H9 (cell line): ENCODE measurements at regions not wholly inside any gene's neighbourhood (a gene's known extent, or its start where the extent isn't known, plus 50 kb on each side); places are given as distances from the start of the nearest gene placed in this dataset.

ENCODE experiments used
- DNase-seq: peaks from one replicate; pipeline ENCODE4 v3.0.0-alpha.2; 2017
- H2AFZ ChIP-seq: one replicate; pipeline ENCODE4 v1.6.1; 2013; ENCODE audit warnings: mild to moderate bottlenecking, low read length, control low read depth, moderate library complexity
- H2AK5ac ChIP-seq: 2 replicates; pipeline ENCODE4 v1.6.1; 2013; ENCODE audit warnings: low read length, control low read depth, mixed read lengths; ENCODE audit not compliant: insufficient read length
- H2BK120ac ChIP-seq: one replicate; pipeline ENCODE4 v1.6.1; 2013; ENCODE audit warnings: low read depth, mild to moderate bottlenecking, low read length, control low read depth, inconsistent platforms; ENCODE audit not compliant: poor library complexity, severe bottlenecking
- H2BK12ac ChIP-seq: 2 replicates; pipeline ENCODE4 v1.6.1; 2013; ENCODE audit warnings: low read length, control low read depth, mixed read lengths, low read depth; ENCODE audit not compliant: insufficient read length
- H2BK15ac ChIP-seq: 2 replicates; pipeline ENCODE4 v1.6.1; 2013; ENCODE audit warnings: low read depth, low read length, control low read depth
- H2BK20ac ChIP-seq: one replicate; pipeline ENCODE4 v1.6.1; 2013; ENCODE audit warnings: low read depth, mild to moderate bottlenecking, low read length, control low read depth, inconsistent platforms; ENCODE audit not compliant: poor library complexity, severe bottlenecking
- H2BK5ac ChIP-seq: 2 replicates; pipeline ENCODE4 v1.6.1; 2013; ENCODE audit warnings: low read length, control low read depth, mixed read lengths; ENCODE audit not compliant: insufficient read length
- H3K14ac ChIP-seq: 2 replicates; pipeline ENCODE4 v1.6.1; 2013; ENCODE audit warnings: low read length, control low read depth; ENCODE audit not compliant: insufficient read depth
- H3K18ac ChIP-seq: 2 replicates; pipeline ENCODE4 v1.6.1; 2013; ENCODE audit warnings: low read depth, mild to moderate bottlenecking, mixed read lengths, low read length, control low read depth; ENCODE audit not compliant: insufficient read length
- H3K23ac ChIP-seq: 2 replicates; pipeline ENCODE4 v1.6.1; 2013; ENCODE audit warnings: low read length, control low read depth, mixed read lengths, low read depth; ENCODE audit not compliant: insufficient read length
- H3K23me2 ChIP-seq: 2 replicates; pipeline ENCODE4 v1.6.1; 2013; ENCODE audit warnings: low read depth, mild to moderate bottlenecking, mixed read lengths, low read length, control low read depth; ENCODE audit not compliant: insufficient read length, poor library complexity, severe bottlenecking
- H3K27ac ChIP-seq: 2 replicates; pipeline ENCODE4 v1.5.1; 2013; ENCODE audit warnings: low read length, control low read depth, mixed read lengths, low read depth; ENCODE audit not compliant: insufficient read length
- H3K27me3 ChIP-seq: 2 replicates; pipeline ENCODE4 v1.6.1; 2013; ENCODE audit warnings: low read length, control low read depth, inconsistent platforms; ENCODE audit not compliant: insufficient read depth
- H3K4ac ChIP-seq: 2 replicates; pipeline ENCODE4 v1.6.1; 2013; ENCODE audit warnings: low read depth, mild to moderate bottlenecking, control low read depth, inconsistent platforms, low read length, moderate library complexity
- H3K4me1 ChIP-seq: 2 replicates; pipeline ENCODE4 v1.6.1; 2013; ENCODE audit warnings: low read length, control low read depth, inconsistent platforms; ENCODE audit not compliant: insufficient read depth
- H3K4me2 ChIP-seq: 2 replicates; pipeline ENCODE4 v1.6.1; 2013; ENCODE audit warnings: low read length, control low read depth, mixed read lengths; ENCODE audit not compliant: insufficient read length, insufficient read depth
- H3K56ac ChIP-seq: 2 replicates; pipeline ENCODE4 v1.6.1; 2013; ENCODE audit warnings: low read depth, mild to moderate bottlenecking, mixed read lengths, low read length, control low read depth; ENCODE audit not compliant: insufficient read length
- H3K79me1 ChIP-seq: 2 replicates; pipeline ENCODE4 v1.6.1; 2013; ENCODE audit warnings: low read depth, mild to moderate bottlenecking, moderate library complexity, low read length, control low read depth, inconsistent platforms; ENCODE audit not compliant: insufficient read depth, poor library complexity, severe bottlenecking
- H3K79me2 ChIP-seq: 2 replicates; pipeline ENCODE4 v1.6.1; 2013; ENCODE audit warnings: low read length, control low read depth, inconsistent platforms; ENCODE audit not compliant: insufficient read depth
- H3K9ac ChIP-seq: 2 replicates; pipeline ENCODE4 v1.6.1; 2013; ENCODE audit warnings: low read length, control low read depth, mixed read lengths; ENCODE audit not compliant: insufficient read length; ENCODE audit errors: extremely low read depth
- H3K9me3 ChIP-seq: one replicate; pipeline ENCODE4 v1.6.1; 2013; ENCODE audit warnings: low read depth, low read length, inconsistent platforms; ENCODE audit not compliant: control insufficient read depth
- H3T11ph ChIP-seq: one replicate; pipeline ENCODE4 v1.6.1; 2013; ENCODE audit warnings: mild to moderate bottlenecking, low read length, control low read depth, inconsistent platforms
- H4K20me1 ChIP-seq: one replicate; pipeline ENCODE4 v1.6.1; 2013; ENCODE audit not compliant: control insufficient read depth, insufficient read length, insufficient read depth
- H4K5ac ChIP-seq: 2 replicates; pipeline ENCODE4 v1.6.1; 2013; ENCODE audit warnings: low read depth, mild to moderate bottlenecking, mixed read lengths, low read length, control low read depth; ENCODE audit not compliant: insufficient read length
- H4K8ac ChIP-seq: replicated peaks from 2 replicates; pipeline ENCODE4 v1.6.1; 2013; ENCODE audit warnings: low read length, control low read depth, mixed read lengths, low read depth; ENCODE audit not compliant: insufficient read length
- H4K91ac ChIP-seq: 2 replicates; pipeline ENCODE4 v1.6.1; 2013; ENCODE audit warnings: low read depth, mild to moderate bottlenecking, moderate library complexity, mixed read lengths, low read length, control low read depth; ENCODE audit not compliant: insufficient read length
- H3K27ac Mint-ChIP-seq, 3 experiments: 2 replicates in 2 of 3; 3 replicates in 1 of 3; pipeline ENCODE4 v1.8.0; 2020 to 2021; ENCODE audit warnings: mixed read lengths in 3 of 3, mild to moderate bottlenecking in 1 of 3, moderate library complexity in 1 of 3
- H3K27me3 Mint-ChIP-seq: 2 replicates; pipeline ENCODE4 v1.8.0; 2021; ENCODE audit warnings: low read depth, mild to moderate bottlenecking, moderate library complexity, mixed read lengths
- H3K36me3 Mint-ChIP-seq, 3 experiments: 2 replicates in 2 of 3; 3 replicates in 1 of 3; pipeline ENCODE4 v1.8.0; 2020 to 2021; ENCODE audit warnings: low read depth in 3 of 3, mixed read lengths in 3 of 3; ENCODE audit not compliant: insufficient read depth in 1 of 3
- H3K4me1 Mint-ChIP-seq, 2 experiments: 2 replicates each; pipeline ENCODE4 v1.8.0; 2020; ENCODE audit warnings: mixed read lengths in 2 of 2
- H3K4me3 Mint-ChIP-seq, 2 experiments: 2 replicates in 1 of 2; 3 replicates in 1 of 2; pipeline ENCODE4 v1.8.0; 2020 to 2021; ENCODE audit warnings: mild to moderate bottlenecking in 2 of 2, mixed read lengths in 2 of 2, moderate library complexity in 1 of 2
- H3K9me3 Mint-ChIP-seq, 2 experiments: 2 replicates in 1 of 2; 3 replicates in 1 of 2; pipeline ENCODE4 v1.8.0; 2020; ENCODE audit warnings: mild to moderate bottlenecking in 2 of 2, mixed read lengths in 2 of 2, moderate library complexity in 1 of 2
- CTCF ChIP-seq: fragments of 200-600 bp; sonication (generic); conservative IDR thresholded peaks from 3 replicates; pipeline ENCODE4 v1.8.0; 2021; ENCODE audit warnings: antibody characterized with exemption, mild to moderate bottlenecking
- WGBS: extraction: QIAGEN DNeasy Blood & Tissue Kit; methylation state at CpG from one replicate; pipeline ENCODE4 v1.1.7; 2013; ENCODE audit warnings: missing lambda C conversion rate, low lambda C conversion rate, mixed read lengths; ENCODE audit not compliant: insufficient read length; ENCODE audit errors: extremely low coverage; 5-methylcytosine and 5-hydroxymethylcytosine counted together

- H3K27ac ChIP-seq = no peak overlapping the region
- no peaks in the 10 kb centered on the region for H3K79me1 ChIP-seq
- H4K20me1 ChIP-seq = no peaks in the 10 kb centered on the region
- H3K9me3 Mint-ChIP-seq = no peaks in the 10 kb centered on the region
- H2BK5ac ChIP-seq = no peak overlapping the region
- peaks cover 5% of the 10 kb centered on the region for H3K27me3 Mint-ChIP-seq
- no peak overlapping the region for H3K27ac Mint-ChIP-seq
- no peak overlapping the region for H4K5ac ChIP-seq
- H2BK12ac ChIP-seq = no peak overlapping the region
- H2BK20ac ChIP-seq = no peak overlapping the region
- no CpG with 5 or more reads among the region's 13 CpGs for WGBS
- TF ChIP-seq CTCF = no peak
- no peak overlapping the region for H3K23ac ChIP-seq
- H2AFZ ChIP-seq = no peak overlapping the region
- DNase-seq = no peak
- no peak overlapping the region for H3K4ac ChIP-seq
- H2BK15ac ChIP-seq = no peak overlapping the region
- no peaks in the 10 kb centered on the region for H3K9me3 ChIP-seq
- H3K79me2 ChIP-seq = no peaks in the 10 kb centered on the region
- H3K36me3 Mint-ChIP-seq = no peaks in the 10 kb centered on the region; a peak in 1 of 7 replicates
- no peaks in the 10 kb centered on the region for H3K4me1 Mint-ChIP-seq
- H3K4me1 ChIP-seq = no peaks in the 10 kb centered on the region
- no peak overlapping the region for H3K4me3 Mint-ChIP-seq
- no peak overlapping the region for H3K18ac ChIP-seq
- H3K56ac ChIP-seq = no peak overlapping the region
- H3T11ph ChIP-seq = no peak overlapping the region
- H3K27me3 ChIP-seq = no peaks in the 10 kb centered on the region
- H3K14ac ChIP-seq = no peak overlapping the region
- H3K4me2 ChIP-seq = no peak overlapping the region
- no peak overlapping the region for H2AK5ac ChIP-seq
- H2BK120ac ChIP-seq = no peak overlapping the region
- H3K9ac ChIP-seq = no peak overlapping the region
- no peaks in the 10 kb centered on the region for H3K23me2 ChIP-seq
- H4K8ac ChIP-seq = no peak overlapping the region
- H4K91ac ChIP-seq = no peak overlapping the region
Measured at GRCh38 chr18:78517973-78518372, 461.6 kb upstream of the SALL3 start.
